ENCODE measurements at regions not wholly inside any gene's neighbourhood (a gene's known extent, or its start where the extent isn't known, plus 50 kb on each side); places are given as distances from the start of the nearest gene placed in this dataset.

DNA sequence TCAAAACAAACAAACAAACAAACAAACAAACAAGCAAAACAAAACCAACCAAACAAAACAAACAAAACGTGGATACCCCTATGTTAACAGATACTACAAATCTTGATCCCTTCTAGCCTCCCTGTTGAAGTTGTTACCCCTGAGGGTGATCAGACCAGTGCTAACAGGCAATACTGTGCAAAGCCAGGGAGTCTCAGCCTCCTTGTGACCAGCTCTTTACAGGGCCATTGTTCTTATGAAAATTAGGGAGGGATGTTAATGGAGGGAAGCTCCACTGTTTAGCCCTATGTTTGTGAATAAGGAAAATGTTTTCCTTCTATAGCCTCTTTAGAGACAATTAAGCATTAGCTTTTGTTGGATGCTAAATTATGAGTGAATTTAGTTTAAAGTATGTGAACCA is 1072.1 kb upstream of the WWC1 start:
- no peak overlapping the region for H3K4me3 ChIP-seq (ENCODE audit: low read length in 2 of 2)
- H3K27me3 ChIP-seq (ENCODE audit: control insufficient read depth in 2 of 2, insufficient read depth in 2 of 2, low read length in 2 of 2), result no peaks in the 10 kb centered on the region
- H3K27ac ChIP-seq (ENCODE audit: low read depth in 2 of 2, low read length in 2 of 2), result no peak overlapping the region
- no peaks in the 10 kb centered on the region for H3K4me1 ChIP-seq (ENCODE audit: control insufficient read depth in 2 of 2, insufficient read depth in 2 of 2, low read length in 2 of 2)
- no peaks in the 10 kb centered on the region for H3K9me3 ChIP-seq (ENCODE audit: control insufficient read depth in 2 of 2, low read length in 2 of 2)
- no peak overlapping the region for H3K9ac ChIP-seq (ENCODE audit: low read depth in 1 of 2, low read length in 2 of 2)
- no peaks in the 10 kb centered on the region for H3K36me3 ChIP-seq (ENCODE audit: control insufficient read depth in 2 of 2, insufficient read depth in 2 of 2, low read length in 2 of 2)

DNA sequence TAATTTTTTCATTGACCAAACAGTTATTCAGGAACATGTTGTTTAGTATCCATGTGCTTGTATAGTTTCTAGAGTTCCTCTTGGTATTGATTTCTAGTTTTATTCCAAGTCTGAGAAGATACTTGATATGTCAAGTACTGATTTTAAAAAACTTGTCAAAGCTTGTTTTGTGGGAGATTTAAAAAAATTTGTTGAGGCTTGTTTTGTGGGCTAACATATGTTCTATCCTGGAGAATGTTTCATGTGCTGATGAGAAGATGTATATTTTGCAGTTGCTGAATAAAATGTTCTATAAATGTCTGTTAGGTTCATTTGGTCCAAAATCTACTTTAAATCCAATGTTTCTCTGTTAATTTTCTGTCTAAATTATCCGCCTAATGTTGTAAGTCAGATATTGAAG is 1065.1 kb upstream of the WWC1 start:
- H3K9ac ChIP-seq (ENCODE audit: low read depth in 1 of 2, low read length in 2 of 2), result no peak overlapping the region
- no peaks in the 10 kb centered on the region for H3K36me3 ChIP-seq (ENCODE audit: control insufficient read depth in 2 of 2, insufficient read depth in 2 of 2, low read length in 2 of 2)
- H3K4me1 ChIP-seq (ENCODE audit: control insufficient read depth in 2 of 2, insufficient read depth in 2 of 2, low read length in 2 of 2), result no peaks in the 10 kb centered on the region
- no peaks in the 10 kb centered on the region for H3K9me3 ChIP-seq (ENCODE audit: control insufficient read depth in 2 of 2, low read length in 2 of 2)
- no peak overlapping the region for H3K27ac ChIP-seq (ENCODE audit: low read depth in 2 of 2, low read length in 2 of 2)
- no peaks in the 10 kb centered on the region for H3K27me3 ChIP-seq (ENCODE audit: control insufficient read depth in 2 of 2, insufficient read depth in 2 of 2, low read length in 2 of 2)
- no peak overlapping the region for H3K4me3 ChIP-seq (ENCODE audit: low read length in 2 of 2)

DNA sequence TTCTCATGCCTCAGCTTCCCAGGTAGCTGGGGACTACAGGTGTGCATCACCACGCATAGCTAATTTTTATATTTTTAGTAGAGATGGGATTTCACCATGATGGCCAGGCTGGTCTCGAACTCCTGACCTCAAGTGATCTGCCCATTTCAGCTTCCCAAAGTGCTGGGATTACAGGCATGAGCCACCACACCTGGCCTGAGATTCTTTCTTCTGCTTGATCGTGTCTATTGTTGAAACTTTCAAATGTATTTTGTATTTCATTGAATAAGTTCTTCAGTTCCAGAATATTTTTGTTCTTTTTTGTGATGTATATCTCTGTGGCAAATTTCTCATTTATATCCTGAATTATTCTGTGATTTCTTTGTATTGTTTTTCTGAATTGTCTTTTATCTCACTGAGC is 1063.3 kb upstream of the WWC1 start:
- no peaks in the 10 kb centered on the region for H3K36me3 ChIP-seq (ENCODE audit: control insufficient read depth in 2 of 2, insufficient read depth in 2 of 2, low read length in 2 of 2)

DNA sequence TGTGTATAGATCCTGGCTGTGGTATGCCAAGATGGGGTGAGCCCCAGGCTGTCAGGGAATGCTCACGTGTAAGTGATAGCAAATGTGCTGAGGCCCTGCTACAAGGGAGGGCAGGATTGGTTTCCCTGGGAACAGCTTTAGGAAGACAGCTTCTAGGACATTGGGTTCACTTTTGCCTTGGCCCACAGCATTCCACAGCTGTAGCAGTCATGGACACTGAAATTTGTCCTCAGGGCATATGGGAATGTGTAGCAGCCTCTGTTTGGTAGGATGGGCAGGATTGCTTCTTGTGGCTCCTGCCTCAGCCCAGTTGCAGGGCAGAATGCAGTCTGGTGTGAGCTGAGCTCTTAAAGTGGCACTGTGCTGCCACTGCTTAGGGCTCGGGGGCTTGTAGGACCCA is 1061.7 kb upstream of the WWC1 start:
- Histone ChIP-seq H3K9ac (ENCODE audit: low read depth in 1 of 2, low read length in 2 of 2) (no peak overlapping the region), H3K36me3 (ENCODE audit: control insufficient read depth in 2 of 2, insufficient read depth in 2 of 2, low read length in 2 of 2) (no peaks in the 10 kb centered on the region), H3K4me1 (ENCODE audit: control insufficient read depth in 2 of 2, insufficient read depth in 2 of 2, low read length in 2 of 2) (no peaks in the 10 kb centered on the region), H3K27ac (ENCODE audit: low read depth in 2 of 2, low read length in 2 of 2) (no peak overlapping the region), H3K4me3 (ENCODE audit: low read length in 2 of 2) (no peak overlapping the region), H3K27me3 (ENCODE audit: control insufficient read depth in 2 of 2, insufficient read depth in 2 of 2, low read length in 2 of 2) (no peaks in the 10 kb centered on the region), H3K9me3 (ENCODE audit: control insufficient read depth in 2 of 2, low read length in 2 of 2) (no peaks in the 10 kb centered on the region)

More for the DNA sequence above, 1063.3 kb upstream of the WWC1 start:
- Histone ChIP-seq H3K4me3 (ENCODE audit: low read length in 2 of 2) (no peak overlapping the region), H3K9me3 (ENCODE audit: control insufficient read depth in 2 of 2, low read length in 2 of 2) (no peaks in the 10 kb centered on the region), H3K27me3 (ENCODE audit: control insufficient read depth in 2 of 2, insufficient read depth in 2 of 2, low read length in 2 of 2) (no peaks in the 10 kb centered on the region), H3K4me1 (ENCODE audit: control insufficient read depth in 2 of 2, insufficient read depth in 2 of 2, low read length in 2 of 2) (no peaks in the 10 kb centered on the region), H3K27ac (ENCODE audit: low read depth in 2 of 2, low read length in 2 of 2) (no peak overlapping the region), H3K9ac (ENCODE audit: low read depth in 1 of 2, low read length in 2 of 2) (no peak overlapping the region)

DNA sequence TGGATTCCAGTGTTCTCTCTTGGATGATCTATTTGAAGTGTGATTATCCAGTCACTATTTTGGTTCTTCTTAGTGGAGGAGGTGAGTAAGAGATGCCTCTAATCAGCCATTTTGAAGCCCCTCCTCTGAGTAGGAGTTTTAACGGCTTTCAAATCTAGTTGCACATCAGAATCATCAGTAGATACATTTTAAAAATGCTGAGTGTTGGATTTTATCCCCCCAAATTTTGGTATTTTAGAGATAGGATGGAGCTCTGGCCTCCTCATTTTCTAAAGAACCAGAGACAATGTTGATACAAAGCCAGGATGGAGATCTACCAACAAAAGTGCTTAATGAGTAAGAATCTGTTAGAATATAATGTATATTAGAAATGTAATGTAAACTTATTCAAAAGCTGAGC is 1061.0 kb upstream of the WWC1 start:
- Histone ChIP-seq H3K9ac (ENCODE audit: low read depth in 1 of 2, low read length in 2 of 2) (no peak overlapping the region), H3K4me3 (ENCODE audit: low read length in 2 of 2) (no peak overlapping the region), H3K9me3 (ENCODE audit: control insufficient read depth in 2 of 2, low read length in 2 of 2) (no peaks in the 10 kb centered on the region), H3K36me3 (ENCODE audit: control insufficient read depth in 2 of 2, insufficient read depth in 2 of 2, low read length in 2 of 2) (no peaks in the 10 kb centered on the region), H3K27me3 (ENCODE audit: control insufficient read depth in 2 of 2, insufficient read depth in 2 of 2, low read length in 2 of 2) (no peaks in the 10 kb centered on the region), H3K4me1 (ENCODE audit: control insufficient read depth in 2 of 2, insufficient read depth in 2 of 2, low read length in 2 of 2) (no peaks in the 10 kb centered on the region), H3K27ac (ENCODE audit: low read depth in 2 of 2, low read length in 2 of 2) (no peak overlapping the region)

DNA sequence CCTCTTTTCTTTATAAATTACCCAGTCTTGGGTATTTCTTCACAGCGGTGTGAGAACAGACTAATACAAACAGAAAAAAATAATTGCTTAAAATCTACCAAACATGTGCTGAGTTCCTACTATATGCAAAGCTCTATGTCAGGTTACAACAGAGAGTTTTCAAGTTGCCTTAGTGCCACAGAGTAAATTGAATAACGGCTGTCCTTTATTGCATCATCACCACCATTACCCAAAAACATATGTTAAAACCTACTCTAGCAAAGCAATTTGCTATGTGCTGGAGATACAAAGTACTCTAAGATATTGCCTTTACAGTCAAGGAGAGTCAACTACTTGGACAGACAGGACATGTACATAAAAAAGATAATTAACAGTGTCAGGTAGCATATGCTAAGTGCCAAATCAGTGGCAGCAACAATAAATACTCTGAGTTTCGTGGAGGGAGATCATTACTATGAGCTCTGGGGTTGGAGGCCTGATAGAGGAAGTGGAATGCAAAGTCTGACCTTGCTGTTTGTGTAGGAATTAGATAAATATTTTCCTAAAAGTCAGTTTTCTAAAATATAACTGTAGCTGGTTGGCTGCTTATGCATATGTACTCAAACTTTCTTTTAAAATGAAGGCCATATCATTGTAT is 1058.7 kb upstream of the WWC1 start:
- no peaks in the 10 kb centered on the region for H3K4me1 ChIP-seq (ENCODE audit: control insufficient read depth in 2 of 2, insufficient read depth in 2 of 2, low read length in 2 of 2)
- H3K27me3 ChIP-seq (ENCODE audit: control insufficient read depth in 2 of 2, insufficient read depth in 2 of 2, low read length in 2 of 2), result no peaks in the 10 kb centered on the region
- H3K4me3 ChIP-seq (ENCODE audit: low read length in 2 of 2), result no peak overlapping the region
- no peaks in the 10 kb centered on the region for H3K36me3 ChIP-seq (ENCODE audit: control insufficient read depth in 2 of 2, insufficient read depth in 2 of 2, low read length in 2 of 2)
- no peak overlapping the region for H3K27ac ChIP-seq (ENCODE audit: low read depth in 2 of 2, low read length in 2 of 2)
- H3K9ac ChIP-seq (ENCODE audit: low read depth in 1 of 2, low read length in 2 of 2), result no peak overlapping the region
- H3K9me3 ChIP-seq (ENCODE audit: control insufficient read depth in 2 of 2, low read length in 2 of 2), result no peaks in the 10 kb centered on the region

DNA sequence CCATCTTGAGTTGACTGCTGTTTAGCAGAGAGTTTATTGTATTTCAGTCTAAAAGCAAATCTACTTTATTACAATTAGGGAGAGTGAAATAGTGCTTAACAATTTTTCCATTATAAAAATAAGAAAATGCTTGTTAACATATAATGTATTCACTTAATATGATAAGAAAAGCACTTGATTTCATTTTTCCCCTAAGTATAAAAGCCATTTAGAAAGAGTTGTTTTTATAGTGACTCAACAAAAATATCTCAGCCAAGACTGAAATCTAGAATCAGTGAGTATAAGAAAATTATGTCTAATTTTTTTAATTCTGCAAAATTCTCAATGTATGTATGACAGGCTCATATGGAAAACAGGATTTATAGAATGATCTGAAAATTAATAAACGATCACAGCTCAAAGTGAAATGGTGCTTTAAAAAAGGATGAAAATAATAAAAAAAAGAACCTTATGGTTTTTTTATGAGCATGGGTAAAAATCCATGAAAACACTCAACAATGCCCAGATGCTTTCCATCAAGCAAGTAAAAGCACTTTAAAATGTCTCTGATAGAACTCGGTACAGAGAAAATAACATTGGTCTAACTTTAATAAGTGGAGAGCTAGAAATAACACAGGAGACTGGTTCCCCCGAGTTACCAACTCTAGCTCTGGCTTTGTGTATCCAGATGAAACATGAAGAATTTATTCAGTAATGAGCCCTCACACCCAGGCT is 1057.8 kb upstream of the WWC1 start:
- no peaks in the 10 kb centered on the region for H3K4me1 ChIP-seq (ENCODE audit: control insufficient read depth in 2 of 2, insufficient read depth in 2 of 2, low read length in 2 of 2)
- H3K27ac ChIP-seq (ENCODE audit: low read depth in 2 of 2, low read length in 2 of 2), result no peak overlapping the region
- H3K4me3 ChIP-seq (ENCODE audit: low read length in 2 of 2), result no peak overlapping the region
- no peaks in the 10 kb centered on the region for H3K36me3 ChIP-seq (ENCODE audit: control insufficient read depth in 2 of 2, insufficient read depth in 2 of 2, low read length in 2 of 2)
- H3K9ac ChIP-seq (ENCODE audit: low read depth in 1 of 2, low read length in 2 of 2), result no peak overlapping the region
- H3K27me3 ChIP-seq (ENCODE audit: control insufficient read depth in 2 of 2, insufficient read depth in 2 of 2, low read length in 2 of 2), result no peaks in the 10 kb centered on the region
- no peaks in the 10 kb centered on the region for H3K9me3 ChIP-seq (ENCODE audit: control insufficient read depth in 2 of 2, low read length in 2 of 2)

DNA sequence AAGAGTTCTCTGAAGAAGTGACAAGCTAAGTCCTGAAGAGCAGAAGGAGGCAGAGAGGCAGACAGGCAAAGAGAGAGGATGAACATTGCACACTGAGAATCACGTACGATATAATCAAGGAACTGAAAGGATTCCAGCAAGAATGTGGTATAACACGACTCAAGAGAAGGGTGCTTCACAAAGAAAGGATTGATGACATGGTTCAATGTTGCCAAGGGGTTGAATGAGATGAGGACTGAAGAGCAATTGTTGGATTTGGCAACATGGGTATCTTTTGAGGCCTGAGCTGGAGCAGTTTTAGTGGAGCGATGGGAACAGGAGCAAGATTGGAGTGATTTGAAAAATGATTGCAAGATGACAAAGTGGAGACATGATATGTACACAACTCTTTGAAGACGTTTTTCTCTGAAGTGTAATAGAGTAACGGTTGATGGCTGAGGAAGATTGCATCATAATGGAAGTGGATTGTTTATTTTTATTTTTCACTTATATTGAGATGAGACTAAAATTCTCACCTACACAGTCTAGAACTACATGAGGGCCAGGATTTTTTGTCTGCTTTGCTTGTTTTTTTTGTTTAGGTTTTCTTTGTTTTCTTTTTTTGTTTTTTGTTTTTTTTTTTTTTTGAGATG is 1049.9 kb upstream of the WWC1 start:
- no peaks in the 10 kb centered on the region for H3K9me3 ChIP-seq (ENCODE audit: control insufficient read depth in 2 of 2, low read length in 2 of 2)
- no peaks in the 10 kb centered on the region for H3K36me3 ChIP-seq (ENCODE audit: control insufficient read depth in 2 of 2, insufficient read depth in 2 of 2, low read length in 2 of 2)
- no peaks in the 10 kb centered on the region for H3K27me3 ChIP-seq (ENCODE audit: control insufficient read depth in 2 of 2, insufficient read depth in 2 of 2, low read length in 2 of 2)
- H3K27ac ChIP-seq (ENCODE audit: low read depth in 2 of 2, low read length in 2 of 2), result no peak overlapping the region
- H3K4me1 ChIP-seq (ENCODE audit: control insufficient read depth in 2 of 2, insufficient read depth in 2 of 2, low read length in 2 of 2), result no peaks in the 10 kb centered on the region
- H3K9ac ChIP-seq (ENCODE audit: low read depth in 1 of 2, low read length in 2 of 2), result no peak overlapping the region
- no peak overlapping the region for H3K4me3 ChIP-seq (ENCODE audit: low read length in 2 of 2)

DNA sequence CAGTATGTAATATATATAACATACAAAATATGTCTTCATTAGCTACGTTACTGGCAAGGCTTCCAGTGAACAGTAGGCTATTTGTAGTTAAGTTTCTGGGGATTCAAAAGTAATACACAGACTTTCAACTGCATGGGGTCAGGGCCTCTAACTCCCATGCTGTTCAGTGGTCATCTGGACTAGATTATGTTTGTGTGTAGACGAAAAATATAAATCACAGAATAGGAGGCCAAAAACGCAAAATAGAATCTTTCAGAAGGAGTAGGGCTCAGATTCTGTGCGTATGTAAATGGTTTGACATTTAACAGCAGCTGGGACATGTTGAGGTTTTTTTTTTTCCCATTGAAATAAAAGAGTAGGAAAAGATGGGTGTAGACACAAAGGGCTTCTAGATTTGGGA is 1048.7 kb upstream of the WWC1 start:
- H3K4me3 ChIP-seq (ENCODE audit: low read length in 2 of 2), result no peak overlapping the region
- no peaks in the 10 kb centered on the region for H3K36me3 ChIP-seq (ENCODE audit: control insufficient read depth in 2 of 2, insufficient read depth in 2 of 2, low read length in 2 of 2)
- H3K4me1 ChIP-seq (ENCODE audit: control insufficient read depth in 2 of 2, insufficient read depth in 2 of 2, low read length in 2 of 2), result no peaks in the 10 kb centered on the region
- no peak overlapping the region for H3K9ac ChIP-seq (ENCODE audit: low read depth in 1 of 2, low read length in 2 of 2)
- H3K27ac ChIP-seq (ENCODE audit: low read depth in 2 of 2, low read length in 2 of 2), result no peak overlapping the region
- no peaks in the 10 kb centered on the region for H3K27me3 ChIP-seq (ENCODE audit: control insufficient read depth in 2 of 2, insufficient read depth in 2 of 2, low read length in 2 of 2)
- no peaks in the 10 kb centered on the region for H3K9me3 ChIP-seq (ENCODE audit: control insufficient read depth in 2 of 2, low read length in 2 of 2)

DNA sequence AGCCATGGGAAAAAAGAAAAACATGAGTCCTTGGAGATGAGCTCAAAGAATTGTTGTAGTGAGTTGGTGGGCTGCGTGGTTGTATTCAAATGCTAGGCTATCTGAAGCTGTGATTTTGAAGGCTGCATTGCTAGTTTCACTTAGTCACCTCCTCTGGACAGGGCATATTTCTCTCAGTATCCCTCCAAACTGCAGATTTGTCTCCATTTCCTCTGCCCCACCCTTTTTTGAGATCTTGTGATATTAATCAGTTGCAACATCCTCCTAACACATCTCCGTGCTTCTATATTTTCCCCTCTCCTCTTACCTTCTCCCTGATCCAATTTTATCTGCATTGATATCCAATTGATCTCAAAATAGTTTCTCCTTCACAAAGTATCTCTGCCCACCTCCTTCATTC is 1048.0 kb upstream of the WWC1 start:
- Histone ChIP-seq H3K9ac (ENCODE audit: low read depth in 1 of 2, low read length in 2 of 2) (no peak overlapping the region), H3K4me3 (ENCODE audit: low read length in 2 of 2) (no peak overlapping the region)

More for the DNA sequence above, 1048.0 kb upstream of the WWC1 start:
- H3K27ac ChIP-seq (ENCODE audit: low read depth in 2 of 2, low read length in 2 of 2), result no peak overlapping the region
- no peaks in the 10 kb centered on the region for H3K4me1 ChIP-seq (ENCODE audit: control insufficient read depth in 2 of 2, insufficient read depth in 2 of 2, low read length in 2 of 2)
- no peaks in the 10 kb centered on the region for H3K36me3 ChIP-seq (ENCODE audit: control insufficient read depth in 2 of 2, insufficient read depth in 2 of 2, low read length in 2 of 2)
- no peaks in the 10 kb centered on the region for H3K27me3 ChIP-seq (ENCODE audit: control insufficient read depth in 2 of 2, insufficient read depth in 2 of 2, low read length in 2 of 2)
- no peaks in the 10 kb centered on the region for H3K9me3 ChIP-seq (ENCODE audit: control insufficient read depth in 2 of 2, low read length in 2 of 2)

Data from mucosa of rectum (tissue), 2 donors.